WTC11 (cell line): ENCODE measurements at regions not wholly inside any gene's neighbourhood (a gene's known extent, or its start where the extent isn't known, plus 50 kb on each side); places are given as distances from the start of the nearest gene placed in this dataset.

Source experiments
- ATAC-seq: fragments of 200-7000 bp; cut with Tn5 transposase; 2 replicates; pipeline ENCODE4 v1.10.0; 2021; ENCODE audit warnings: mild to moderate bottlenecking, moderate library complexity
- CTCF ChIA-PET: fragments of 300-600 bp; sonication (Branson Sonifier 250); formaldehyde crosslinking; loops from one replicate; lab custom pipeline; 2021; ENCODE audit warnings: antibody characterized with exemption; lab: Charles Lee
- POLR2A ChIA-PET: fragments of 350-600 bp; sonication (Branson Sonifier 250); formaldehyde crosslinking; loops from one replicate; lab custom pipeline; 2021; ENCODE audit warnings: antibody characterized with exemption; lab: Charles Lee
- DNase-seq: peaks from one replicate; pipeline ENCODE4 v3.0.0; 2021; ENCODE audit warnings: low spot score
- H3K27ac Mint-ChIP-seq: 2 replicates; pipeline ENCODE4 v1.8.0; 2021; ENCODE audit warnings: mixed read lengths
- H3K27me3 Mint-ChIP-seq: 2 replicates; pipeline ENCODE4 v1.8.0; 2021; ENCODE audit warnings: low read depth, mild to moderate bottlenecking, moderate library complexity, mixed read lengths
- H3K36me3 Mint-ChIP-seq: 2 replicates; pipeline ENCODE4 v1.8.0; 2021; ENCODE audit warnings: mixed read lengths
- H3K4me1 Mint-ChIP-seq: 2 replicates; pipeline ENCODE4 v1.8.0; 2022; ENCODE audit warnings: mixed read lengths
- H3K4me3 Mint-ChIP-seq: 2 replicates; pipeline ENCODE4 v1.8.0; 2021; ENCODE audit warnings: mild to moderate bottlenecking, moderate library complexity, mixed read lengths
- H3K9me3 Mint-ChIP-seq: 2 replicates; pipeline ENCODE4 v1.8.0; 2021; ENCODE audit warnings: mixed read lengths
- ATF2 ChIP-seq: sonication (generic); formaldehyde crosslinking; IDR thresholded peaks from 2 replicates; pipeline ENCODE4 v1.8.1; 2022; ENCODE audit warnings: low read depth, missing genetic modification reagents, borderline replicate concordance
- CDX4 ChIP-seq: fragments of 250-450 bp; sonication (Bioruptor Pico); IDR thresholded peaks from 2 replicates; pipeline ENCODE4 v1.9.0; 2021; ENCODE audit warnings: moderate library complexity, mild to moderate bottlenecking, inconsistent platforms, borderline replicate concordance
- E2F4 ChIP-seq: sonication (generic); formaldehyde crosslinking; IDR thresholded peaks from 2 replicates; pipeline ENCODE4 v1.8.1; 2022; ENCODE audit warnings: low read depth, mild to moderate bottlenecking, moderate library complexity, missing genetic modification reagents, borderline replicate concordance
- ESRRA ChIP-seq: sonication (generic); formaldehyde crosslinking; IDR thresholded peaks from 2 replicates; pipeline ENCODE4 v1.8.1; 2022; ENCODE audit warnings: mild to moderate bottlenecking, missing genetic modification reagents, borderline replicate concordance
- GTF2I ChIP-seq: fragments of 250-450 bp; sonication (Bioruptor Pico); conservative IDR thresholded peaks from 2 replicates; pipeline ENCODE4 v1.4.0; 2021; ENCODE audit warnings: mild to moderate bottlenecking
- JUN ChIP-seq: sonication (generic); formaldehyde crosslinking; IDR thresholded peaks from 2 replicates; pipeline ENCODE4 v1.8.0; 2023; ENCODE audit warnings: mild to moderate bottlenecking, missing genetic modification reagents
- KAT7 ChIP-seq: sonication (generic); formaldehyde crosslinking; IDR thresholded peaks from 2 replicates; pipeline ENCODE4 v1.8.1; 2023; ENCODE audit warnings: missing genetic modification reagents, mild to moderate bottlenecking, borderline replicate concordance
- MLX ChIP-seq: sonication (generic); formaldehyde crosslinking; IDR thresholded peaks from 2 replicates; pipeline ENCODE4 v1.8.1; 2023; ENCODE audit warnings: mild to moderate bottlenecking, missing genetic modification reagents, moderate library complexity
- NFE2L1 ChIP-seq: sonication (generic); formaldehyde crosslinking; IDR thresholded peaks from 2 replicates; pipeline ENCODE4 v1.8.1; 2023; ENCODE audit warnings: missing genetic modification reagents
- TCF7 ChIP-seq: sonication (generic); formaldehyde crosslinking; IDR thresholded peaks from 2 replicates; pipeline ENCODE4 v1.8.0; 2022; ENCODE audit warnings: mild to moderate bottlenecking, low read depth, missing genetic modification reagents, moderate library complexity
- TP53 ChIP-seq: sonication (generic); formaldehyde crosslinking; IDR thresholded peaks from 2 replicates; pipeline ENCODE4 v1.8.1; 2023; ENCODE audit warnings: mild to moderate bottlenecking, missing genetic modification reagents
- ZBTB43 ChIP-seq: sonication (generic); formaldehyde crosslinking; IDR thresholded peaks from 2 replicates; pipeline ENCODE4 v1.8.1; 2023; ENCODE audit warnings: mild to moderate bottlenecking, missing genetic modification reagents
- ZNF121 ChIP-seq: sonication (generic); formaldehyde crosslinking; IDR thresholded peaks from 2 replicates; pipeline ENCODE4 v1.8.0; 2023; ENCODE audit warnings: missing genetic modification reagents
- ZNF138 ChIP-seq: sonication (generic); formaldehyde crosslinking; conservative IDR thresholded peaks from 2 replicates; pipeline ENCODE4 v1.8.1; 2022; ENCODE audit warnings: mild to moderate bottlenecking, moderate library complexity, missing genetic modification reagents
- ZNF396 ChIP-seq: fragments of 250-450 bp; sonication (Bioruptor Pico); IDR thresholded peaks from 2 replicates; pipeline ENCODE4 v1.8.0; 2021; ENCODE audit warnings: mild to moderate bottlenecking, moderate library complexity, borderline replicate concordance
- ZNF416 ChIP-seq: fragments of 250-450 bp; sonication (Bioruptor Pico); IDR thresholded peaks from 2 replicates; pipeline ENCODE4 v1.9.0; 2021; ENCODE audit warnings: mild to moderate bottlenecking, inconsistent platforms
- ZNF425 ChIP-seq: fragments of 250-450 bp; sonication (Bioruptor Pico); conservative IDR thresholded peaks from 2 replicates; pipeline ENCODE4 v1.9.0; 2021; ENCODE audit warnings: mild to moderate bottlenecking

- no peak for TF ChIP-seq E2F4 (CRISPR knock-in tag)
Observed at GRCh38 chr11:92685049-92685448, 284.4 kb upstream of the MTNR1B start (continued).

GRCh38 chr11:92687724-92688123 lies 281.7 kb upstream of the MTNR1B start:
- TF ChIP-seq CDX4 (CRISPR knock-in tag): no peak
- no peak for TF ChIP-seq ZNF138 (CRISPR knock-in tag)
- no peak for TF ChIP-seq ESRRA (CRISPR knock-in tag)
- no peak for TF ChIP-seq ATF2
- TF ChIP-seq ZNF121 (CRISPR knock-in tag): no peak
- no peak for TF ChIP-seq JUN (CRISPR knock-in tag)
- TF ChIP-seq TP53 (CRISPR knock-in tag): no peak
- TF ChIP-seq NFE2L1 (CRISPR knock-in tag): no peak
- no peak for TF ChIP-seq TCF7 (CRISPR knock-in tag)
- no peak for TF ChIP-seq ZNF396 (CRISPR knock-in tag)
- H3K9me3 Mint-ChIP-seq: no peaks in the 10 kb centered on the region
- no peak overlapping the region for H3K27ac Mint-ChIP-seq
- POLR2A ChIA-PET: interaction anchor here (0.6 kb wide), 1 partner anchor 162 kb away, joined by 3 read pairs; no protein-coding TSS in a partner anchor
- no peaks in the 10 kb centered on the region for H3K36me3 Mint-ChIP-seq
- no peak overlapping the region for H3K4me3 Mint-ChIP-seq
- H3K27me3 Mint-ChIP-seq: no peaks in the 10 kb centered on the region
- H3K4me1 Mint-ChIP-seq: 0 out of 2 replicates have a peak, but pooled peaks cover 2% of the 10 kb centered on the region
- ATAC-seq: no peak
- no peak for DNase-seq
- CTCF ChIA-PET: no interaction called here

GRCh38 chr11:92688416-92688815 lies 281.0 kb upstream of the MTNR1B start:
- Mint-ChIP-seq H3K36me3 (no peaks in the 10 kb centered on the region), H3K4me3 (no peak overlapping the region), H3K4me1 (0 out of 2 replicates have a peak, but pooled peaks cover 1% of the 10 kb centered on the region), H3K27me3 (no peaks in the 10 kb centered on the region), H3K27ac (no peak overlapping the region), H3K9me3 (no peaks in the 10 kb centered on the region)
- no peak for DNase-seq
- ChIA-PET POLR2A (interaction anchor here (0.6 kb wide), 1 partner anchor 163 kb away, joined by 3 read pairs; no protein-coding TSS in a partner anchor), CTCF (no interaction called here)
- ATAC-seq: no peak
- no peak for TF ChIP-seq KAT7
- no peak for TF ChIP-seq ZBTB43 (CRISPR knock-in tag)
- no peak for TF ChIP-seq GTF2I (CRISPR knock-in tag)
- TF ChIP-seq ZNF416 (CRISPR knock-in tag): no peak
- TF ChIP-seq MLX (CRISPR knock-in tag): no peak
- TF ChIP-seq ZNF425 (CRISPR knock-in tag): no peak
